ENCODE measurements at regions not wholly inside any gene's neighbourhood (a gene's known extent, or its start where the extent isn't known, plus 50 kb on each side); places are given as distances from the start of the nearest gene placed in this dataset.
A peak's percentile ranks its signal among the peaks of the same experiment; 100 is the strongest.
"Not testable (repeated sequence)": the region's sequence is repeated elsewhere in the genome, so short reads cannot be mapped to it uniquely, and the experiment has no call there.

GRCh38 chr9:43089337-43089736 lies 905.9 kb downstream of the SPATA31A6 start:
- DNase-seq (ENCODE audit: low read depth), result not testable (repeated sequence)

GRCh38 chr9:43110376-43110775 lies 926.9 kb downstream of the SPATA31A6 start:
- not testable (repeated sequence) for DNase-seq (ENCODE audit: low read depth)

- not testable (repeated sequence) for DNase-seq (ENCODE audit: low read depth)
Measured at GRCh38 chr9:43112846-43113245, 929.4 kb downstream of the SPATA31A6 start.

- not testable (repeated sequence) for DNase-seq (ENCODE audit: low read depth)
Measured at GRCh38 chr9:43115813-43116229, 932.4 kb downstream of the SPATA31A6 start.

GRCh38 chr9:43118088-43118865 lies 934.8 kb downstream of the SPATA31A6 start:
- DNase-seq (ENCODE audit: low read depth), result not testable (repeated sequence)

GRCh38 chr9:43119565-43119964 lies 936.1 kb downstream of the SPATA31A6 start:
- DNase-seq (ENCODE audit: low read depth), result not testable (repeated sequence)

- DNase-seq (ENCODE audit: low read depth), result not testable (repeated sequence)
Measured at GRCh38 chr9:43119978-43120377, 936.5 kb downstream of the SPATA31A6 start.

GRCh38 chr9:43125894-43126293 lies 942.4 kb downstream of the SPATA31A6 start:
- DNase-seq (ENCODE audit: low read depth), result not testable (repeated sequence)

GRCh38 chr9:43127026-43127775 lies 943.7 kb downstream of the SPATA31A6 start:
- not testable (repeated sequence) for DNase-seq (ENCODE audit: low read depth)

GRCh38 chr9:43127949-43128348 lies 944.5 kb downstream of the SPATA31A6 start:
- not testable (repeated sequence) for DNase-seq (ENCODE audit: low read depth)

- peak; percentile 16 for DNase-seq (ENCODE audit: low read depth)
Measured at GRCh38 chr9:43130744-43131171, 947.3 kb downstream of the SPATA31A6 start.

GRCh38 chr9:43135440-43135839 lies 952.0 kb downstream of the SPATA31A6 start:
- DNase-seq (ENCODE audit: low read depth), result not testable (repeated sequence)

- not testable (repeated sequence) for DNase-seq (ENCODE audit: low read depth)
Measured at GRCh38 chr9:43138909-43139308, 955.5 kb downstream of the SPATA31A6 start.

GRCh38 chr9:43139349-43139748 lies 955.9 kb downstream of the SPATA31A6 start:
- DNase-seq (ENCODE audit: low read depth), result not testable (repeated sequence)

GRCh38 chr9:43139878-43140608 lies 956.6 kb downstream of the SPATA31A6 start:
- DNase-seq (ENCODE audit: low read depth), result not testable (repeated sequence)

Data from RPMI7951 (cell line).